HG03571 (cell line): ENCODE measurements at regions not wholly inside any gene's neighbourhood (a gene's known extent, or its start where the extent isn't known, plus 50 kb on each side); places are given as distances from the start of the nearest gene placed in this dataset.
"Not testable (repeated sequence)": the region's sequence is repeated elsewhere in the genome, so short reads cannot be mapped to it uniquely, and the experiment has no call there.

Source experiments
- ATAC-seq: cut with Tn5 transposase; IDR thresholded peaks from one replicate; pipeline ENCODE4 v1.9.1; 2021; ENCODE audit not compliant: unreplicated experiment

GRCh38 chr4:85153221-85153620, 186.7 kb upstream of the WDFY3 start:
- no peak for ATAC-seq

- no peak for ATAC-seq
Observed at GRCh38 chr4:85154591-85154990, 188.1 kb upstream of the WDFY3 start.

GRCh38 chr4:85165808-85166207, 199.3 kb upstream of the WDFY3 start:
- ATAC-seq, result no peak

GRCh38 chr4:85166318-85166717, 199.8 kb upstream of the WDFY3 start:
- no peak for ATAC-seq

GRCh38 chr4:85168234-85168834, 201.8 kb upstream of the WDFY3 start:
- no peak for ATAC-seq

GRCh38 chr4:85170241-85170640, 203.8 kb upstream of the WDFY3 start:
- ATAC-seq, result no peak

- ATAC-seq, result no peak
Observed at GRCh38 chr4:85175190-85175589, 208.7 kb upstream of the WDFY3 start.

- ATAC-seq, result no peak
Observed at GRCh38 chr4:85177092-85177491, 210.6 kb upstream of the WDFY3 start.

- no peak for ATAC-seq
Observed at GRCh38 chr4:85177679-85178078, 211.2 kb upstream of the WDFY3 start.

- no peak for ATAC-seq
Observed at GRCh38 chr4:85180533-85180932, 214.0 kb upstream of the WDFY3 start.

GRCh38 chr4:85187106-85187505, 220.6 kb upstream of the WDFY3 start:
- no peak for ATAC-seq

GRCh38 chr4:85196015-85196414, 229.5 kb upstream of the WDFY3 start:
- ATAC-seq, result not testable (repeated sequence)

GRCh38 chr4:85200106-85200505, 233.6 kb upstream of the WDFY3 start:
- no peak for ATAC-seq

GRCh38 chr4:85209161-85209560, 242.7 kb upstream of the WDFY3 start:
- no peak for ATAC-seq

GRCh38 chr4:85210353-85210752, 243.9 kb upstream of the WDFY3 start:
- ATAC-seq, result no peak

- not testable (repeated sequence) for ATAC-seq
Observed at GRCh38 chr4:85216571-85216970, 250.1 kb upstream of the WDFY3 start.

GRCh38 chr4:85218756-85219155, 252.3 kb upstream of the WDFY3 start:
- ATAC-seq, result no peak

- ATAC-seq, result no peak
Observed at GRCh38 chr4:85221606-85222005, 253.3 kb upstream of the ARHGAP24 start.

- no peak for ATAC-seq
Observed at GRCh38 chr4:85222561-85222960, 252.4 kb upstream of the ARHGAP24 start.

GRCh38 chr4:85228264-85228663, 246.7 kb upstream of the ARHGAP24 start:
- ATAC-seq, result no peak

- ATAC-seq, result no peak
Observed at GRCh38 chr4:85233516-85233915, 241.4 kb upstream of the ARHGAP24 start.

- ATAC-seq, result no peak
Observed at GRCh38 chr4:85243857-85244256, 231.1 kb upstream of the ARHGAP24 start.

GRCh38 chr4:85244638-85245037, 230.3 kb upstream of the ARHGAP24 start:
- no peak for ATAC-seq
